Activated CD4-positive, alpha-beta memory T cell treated with anti-CD3 and anti-CD28 coated beads, Interleukin-2, amount 10 ng/mL, durations not matched to agents 7 days and 5 days (primary cell): ENCODE measurements at regions not wholly inside any gene's neighbourhood (a gene's known extent, or its start where the extent isn't known, plus 50 kb on each side); places are given as distances from the start of the nearest gene placed in this dataset.

ENCODE experiments used
- CTCF ChIA-PET: fragments of 350-600 bp; sonication (Branson Sonifier 250); formaldehyde crosslinking; loops from one replicate; lab custom pipeline; 2021; ENCODE audit warnings: antibody characterized with exemption, inconsistent platforms; lab: Charles Lee
- POLR2A ChIA-PET: fragments of 350-600 bp; sonication (Branson Sonifier 250); formaldehyde crosslinking; loops from one replicate; lab custom pipeline; 2021; ENCODE audit warnings: antibody characterized with exemption; lab: Charles Lee
- DNase-seq: peaks from one replicate; pipeline ENCODE4 v3.0.0-alpha.2; 2020
- H3K27ac Mint-ChIP-seq: one replicate; pipeline ENCODE4 v1.8.0; 2021; ENCODE audit warnings: mild to moderate bottlenecking, mixed read lengths
- H3K27me3 Mint-ChIP-seq: one replicate; pipeline ENCODE4 v1.8.0; 2021; ENCODE audit warnings: mixed read lengths
- H3K36me3 Mint-ChIP-seq: one replicate; pipeline ENCODE4 v1.8.0; 2021; ENCODE audit warnings: low read depth, mixed read lengths
- H3K4me1 Mint-ChIP-seq: one replicate; pipeline ENCODE4 v1.8.0; 2021; ENCODE audit warnings: mixed read lengths
- H3K4me3 Mint-ChIP-seq: one replicate; pipeline ENCODE4 v1.8.0; 2021; ENCODE audit warnings: mild to moderate bottlenecking, mixed read lengths
- H3K9me3 Mint-ChIP-seq: one replicate; pipeline ENCODE4 v1.8.0; 2021; ENCODE audit warnings: mixed read lengths

DNA sequence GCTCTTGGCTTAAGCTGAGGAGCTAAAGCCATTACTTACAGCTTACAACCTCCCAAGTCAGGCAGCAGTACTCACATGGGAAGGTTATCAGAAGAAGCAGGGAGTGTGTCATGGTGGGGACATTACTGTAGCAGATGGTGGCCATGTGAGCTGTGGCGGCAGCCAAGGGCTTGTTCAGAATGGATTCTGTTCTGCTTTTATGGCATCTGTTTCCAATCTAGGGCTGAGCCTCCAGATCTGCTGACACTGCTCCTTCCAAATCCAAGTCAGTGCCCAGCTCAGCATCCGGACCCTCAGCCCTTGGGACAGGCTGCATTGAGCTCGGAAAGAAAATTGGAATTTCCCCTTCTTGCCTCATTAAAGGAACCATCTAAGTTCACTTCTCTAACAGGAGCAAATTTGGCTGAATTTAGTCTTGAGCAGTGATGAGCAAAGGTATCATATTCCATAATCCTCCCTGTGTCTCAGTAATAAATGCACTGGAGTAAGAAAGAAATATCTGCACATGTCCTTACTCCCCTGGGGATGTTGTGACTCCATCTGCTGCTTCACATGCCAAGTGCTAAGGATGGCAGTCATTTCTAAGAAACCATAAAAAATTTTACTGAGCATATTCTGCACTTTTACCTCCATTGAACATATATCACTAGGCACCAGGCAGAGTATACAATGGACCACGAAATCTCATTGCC, 73.9 kb downstream of the KCTD12 start:
- POLR2A ChIA-PET = no interaction called here
- DNase-seq = no peak
- Mint-ChIP-seq H3K4me3 (no peak overlapping the region), H3K27ac (no peak overlapping the region), H3K9me3 (peaks cover 4% of the 10 kb centered on the region), H3K36me3 (no peaks in the 10 kb centered on the region), H3K27me3 (peaks cover 31% of the 10 kb centered on the region), H3K4me1 (no peaks in the 10 kb centered on the region)
- CTCF ChIA-PET = no interaction called here

DNA sequence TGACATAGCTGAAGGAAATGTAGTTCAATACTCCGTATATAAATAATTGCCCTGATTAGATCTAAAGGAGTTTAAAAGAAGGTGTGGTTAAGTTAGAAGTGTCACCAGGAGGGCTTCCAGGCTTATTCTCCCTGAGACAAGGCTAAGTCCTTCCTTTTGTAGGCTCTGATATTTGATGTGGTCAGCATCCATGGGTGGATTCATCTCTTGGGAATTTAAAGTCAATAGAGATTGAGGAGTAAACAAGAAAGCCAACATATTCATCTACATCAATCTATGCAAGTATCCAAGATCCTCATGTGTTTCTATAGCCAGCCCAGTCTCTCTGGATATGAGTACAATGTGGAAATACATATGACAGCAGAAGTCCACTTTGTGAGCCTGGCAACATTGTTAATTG, 76.8 kb downstream of the KCTD12 start:
- Mint-ChIP-seq H3K4me3 (no peak overlapping the region), H3K27me3 (peaks cover 17% of the 10 kb centered on the region), H3K4me1 (no peaks in the 10 kb centered on the region), H3K27ac (no peak overlapping the region), H3K9me3 (peaks cover 4% of the 10 kb centered on the region), H3K36me3 (no peaks in the 10 kb centered on the region)
- ChIA-PET POLR2A (no interaction called here), CTCF (no interaction called here)
- DNase-seq = no peak

DNA sequence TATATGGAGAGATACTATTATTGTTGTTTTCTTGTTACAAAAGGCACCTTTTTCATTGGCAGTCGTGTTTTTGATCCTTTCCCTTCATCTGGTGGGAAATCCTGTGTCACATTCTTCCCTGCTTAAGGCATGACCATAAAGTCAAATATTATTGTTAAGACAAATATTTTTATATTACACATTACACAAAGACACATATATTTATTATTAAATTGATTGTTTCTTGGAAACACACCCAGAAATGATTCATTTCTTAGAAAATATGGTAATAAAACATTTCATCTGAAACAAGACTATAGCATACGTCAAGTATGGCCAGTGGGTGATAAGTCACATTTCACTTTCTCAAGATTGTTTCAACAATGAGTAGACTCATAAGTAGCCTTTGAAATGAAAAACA, 77.3 kb downstream of the KCTD12 start:
- no peaks in the 10 kb centered on the region for H3K36me3 Mint-ChIP-seq
- ChIA-PET CTCF (no interaction called here), POLR2A (no interaction called here)
- H3K9me3 Mint-ChIP-seq = peaks cover 4% of the 10 kb centered on the region
- H3K27me3 Mint-ChIP-seq = peaks cover 17% of the 10 kb centered on the region
- no peak for DNase-seq
- H3K4me1 Mint-ChIP-seq = no peaks in the 10 kb centered on the region
- H3K27ac Mint-ChIP-seq = no peak overlapping the region
- H3K4me3 Mint-ChIP-seq = no peak overlapping the region

DNA sequence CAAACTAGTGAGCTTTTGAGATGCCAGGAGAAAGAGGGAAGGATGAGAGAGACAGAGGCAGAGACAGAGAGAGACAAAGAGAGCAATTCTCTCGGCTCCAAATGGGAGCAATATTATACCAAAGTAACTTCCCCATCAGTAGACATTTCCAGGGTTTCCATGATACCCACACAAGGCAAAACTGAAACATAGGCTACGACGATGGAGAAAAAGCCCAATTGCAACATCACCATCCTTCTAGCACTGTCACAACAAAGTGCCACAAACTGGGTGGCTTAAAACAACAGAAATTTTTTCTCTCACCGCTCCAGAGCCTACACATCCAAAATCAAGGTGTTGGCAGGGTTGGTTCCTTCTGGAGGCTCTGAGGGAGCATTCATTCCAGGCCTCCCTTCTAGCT, 81.4 kb downstream of the KCTD12 start:
- Mint-ChIP-seq H3K9me3 (no peaks in the 10 kb centered on the region), H3K4me1 (no peaks in the 10 kb centered on the region), H3K27ac (no peak overlapping the region), H3K4me3 (no peak overlapping the region), H3K27me3 (peaks cover 4% of the 10 kb centered on the region), H3K36me3 (no peaks in the 10 kb centered on the region)
- no peak for DNase-seq
- ChIA-PET CTCF (no interaction called here), POLR2A (no interaction called here)

DNA sequence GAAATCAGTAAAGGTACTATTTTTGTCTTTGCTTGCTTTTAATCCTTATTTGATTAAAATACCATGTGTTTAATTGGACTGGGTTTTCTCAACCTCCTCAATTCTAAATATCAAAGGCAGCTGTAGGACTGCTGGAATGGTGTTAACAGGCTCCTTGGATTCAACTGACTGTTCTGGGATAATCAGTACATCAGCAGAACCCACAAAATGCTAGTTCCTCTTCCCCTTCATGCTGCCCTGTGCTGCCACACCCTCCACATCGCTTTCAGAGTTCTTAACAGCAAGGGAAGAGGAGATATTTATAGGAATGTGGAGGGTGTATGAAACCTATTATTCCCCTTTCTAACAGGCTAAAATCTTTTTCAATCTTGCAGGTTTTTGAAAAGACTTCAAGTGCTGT, 82.4 kb downstream of the KCTD12 start:
- Mint-ChIP-seq H3K9me3 (no peaks in the 10 kb centered on the region), H3K4me3 (no peak overlapping the region), H3K27me3 (peaks cover 3% of the 10 kb centered on the region), H3K27ac (no peak overlapping the region), H3K4me1 (no peaks in the 10 kb centered on the region), H3K36me3 (no peaks in the 10 kb centered on the region)
- CTCF ChIA-PET = no interaction called here
- DNase-seq = no peak
- POLR2A ChIA-PET = no interaction called here

DNA sequence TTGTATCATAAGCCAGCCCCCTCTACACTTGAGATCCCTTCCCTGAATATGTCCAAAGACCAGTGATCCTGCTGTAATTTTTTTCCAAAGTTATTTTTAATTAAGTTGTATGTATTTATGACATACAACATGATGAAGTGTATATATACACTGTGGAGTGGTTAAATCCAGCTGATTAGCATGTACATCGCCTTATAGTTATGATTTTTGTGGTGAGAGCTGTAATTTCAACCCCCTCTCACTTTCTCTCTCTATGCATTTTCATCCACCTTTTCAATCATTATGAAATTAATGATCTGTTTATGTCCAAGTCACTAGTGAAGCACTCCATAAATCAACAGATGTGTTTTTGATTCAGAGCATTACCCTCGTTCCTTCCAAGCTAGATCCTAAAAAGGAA, 85.3 kb downstream of the KCTD12 start:
- DNase-seq = no peak
- no peaks in the 10 kb centered on the region for H3K9me3 Mint-ChIP-seq
- POLR2A ChIA-PET = no interaction called here
- H3K27ac Mint-ChIP-seq = no peak overlapping the region
- no peaks in the 10 kb centered on the region for H3K4me1 Mint-ChIP-seq
- H3K4me3 Mint-ChIP-seq = no peak overlapping the region
- no peaks in the 10 kb centered on the region for H3K27me3 Mint-ChIP-seq
- CTCF ChIA-PET = no interaction called here
- H3K36me3 Mint-ChIP-seq = no peaks in the 10 kb centered on the region

DNA sequence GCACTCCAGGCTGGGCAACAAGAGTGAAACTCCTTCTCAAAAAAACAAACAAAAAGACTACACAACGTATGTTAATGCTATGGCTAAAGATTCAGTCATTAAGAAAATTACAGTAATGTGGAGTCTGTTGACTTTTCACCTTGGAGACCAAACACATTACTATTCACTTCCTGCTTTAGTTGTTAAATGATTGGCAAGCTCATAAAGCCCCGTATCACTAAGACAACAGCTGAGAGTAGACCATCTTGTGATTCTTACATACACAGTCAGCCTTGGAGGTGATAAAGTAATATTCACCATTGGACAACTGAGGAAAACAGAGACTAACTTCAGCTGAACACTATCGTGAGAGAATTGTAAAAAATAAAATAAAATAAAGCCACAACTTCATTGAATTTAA, 86.5 kb downstream of the KCTD12 start:
- DNase-seq = no peak
- CTCF ChIA-PET = no interaction called here

DNA sequence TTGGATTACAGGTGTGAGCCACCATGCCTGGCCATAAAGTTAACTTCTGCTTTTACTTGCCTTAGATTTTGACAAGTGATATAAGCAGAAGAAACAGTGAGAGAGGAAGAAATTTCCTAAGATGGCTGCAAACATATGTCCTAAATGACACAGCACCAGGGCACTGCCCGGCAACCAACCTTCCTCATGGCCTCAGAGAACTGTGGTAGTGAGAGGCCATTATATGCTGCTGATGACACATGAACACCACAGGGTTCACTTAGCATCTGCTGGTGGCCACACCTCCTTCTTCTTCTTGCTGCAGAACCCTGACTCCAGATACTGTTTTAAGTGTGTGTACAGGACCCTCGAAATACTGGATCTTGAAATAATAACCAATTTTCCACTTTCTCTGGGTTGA, 88.2 kb downstream of the KCTD12 start:
- CTCF ChIA-PET = no interaction called here
- no peak for DNase-seq
- H3K27me3 Mint-ChIP-seq = peaks cover 2% of the 10 kb centered on the region
- H3K9me3 Mint-ChIP-seq = no peaks in the 10 kb centered on the region
- H3K27ac Mint-ChIP-seq = no peak overlapping the region
- no peak overlapping the region for H3K4me3 Mint-ChIP-seq
- H3K36me3 Mint-ChIP-seq = no peaks in the 10 kb centered on the region
- POLR2A ChIA-PET = no interaction called here
- no peaks in the 10 kb centered on the region for H3K4me1 Mint-ChIP-seq

More for the DNA sequence above, 86.5 kb downstream of the KCTD12 start:
- H3K27ac Mint-ChIP-seq = no peak overlapping the region
- no peaks in the 10 kb centered on the region for H3K9me3 Mint-ChIP-seq
- H3K4me3 Mint-ChIP-seq = no peak overlapping the region
- POLR2A ChIA-PET = no interaction called here
- H3K4me1 Mint-ChIP-seq = no peaks in the 10 kb centered on the region
- peaks cover 2% of the 10 kb centered on the region for H3K27me3 Mint-ChIP-seq
- no peaks in the 10 kb centered on the region for H3K36me3 Mint-ChIP-seq

DNA sequence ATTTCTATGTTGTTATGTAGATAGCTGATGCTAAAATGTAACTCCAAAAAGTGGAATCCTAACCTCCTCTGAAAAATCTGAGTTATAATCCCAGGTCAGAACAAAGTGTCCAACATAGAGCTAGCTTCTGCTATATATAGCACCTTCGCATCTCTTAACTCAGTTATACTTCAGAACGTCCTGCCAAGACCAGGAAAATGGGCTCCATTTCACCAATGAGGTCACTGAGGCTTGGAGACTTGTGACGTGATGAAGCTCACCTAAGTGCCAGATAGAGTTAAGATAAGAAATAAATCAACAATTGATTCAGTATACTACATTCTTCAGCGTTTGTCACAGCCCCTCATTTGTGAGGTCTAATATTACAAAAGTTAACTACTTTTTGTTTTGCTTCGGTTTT, 88.8 kb downstream of the KCTD12 start:
- H3K4me1 Mint-ChIP-seq = no peaks in the 10 kb centered on the region
- no peak overlapping the region for H3K4me3 Mint-ChIP-seq
- ChIA-PET CTCF (interaction anchor here (0.7 kb wide), 1 partner anchor 532 kb away, joined by 3 read pairs; no protein-coding TSS in a partner anchor), POLR2A (no interaction called here)
- no peaks in the 10 kb centered on the region for H3K9me3 Mint-ChIP-seq
- H3K27me3 Mint-ChIP-seq = peaks cover 2% of the 10 kb centered on the region
- H3K27ac Mint-ChIP-seq = no peak overlapping the region
- H3K36me3 Mint-ChIP-seq = no peaks in the 10 kb centered on the region
- no peak for DNase-seq

DNA sequence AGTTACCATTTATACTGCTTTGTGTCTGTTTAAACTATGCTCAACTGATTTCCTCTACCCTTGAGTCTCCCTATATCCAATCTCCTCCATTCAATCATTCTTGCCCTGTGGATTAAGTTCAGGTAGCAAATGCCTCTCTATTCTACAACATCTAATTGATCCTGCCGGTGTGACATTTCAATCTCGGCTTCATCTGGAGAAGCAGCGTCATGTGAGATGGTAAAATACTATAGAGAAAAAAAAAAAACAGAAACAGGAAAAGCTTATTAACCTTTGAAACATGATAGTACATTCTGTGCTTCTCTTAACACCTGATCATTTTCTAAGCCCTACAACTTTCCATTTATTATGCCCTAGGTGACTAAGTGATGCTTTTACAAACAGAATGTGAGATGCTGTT, 89.4 kb downstream of the KCTD12 start:
- no peaks in the 10 kb centered on the region for H3K9me3 Mint-ChIP-seq
- no peaks in the 10 kb centered on the region for H3K4me1 Mint-ChIP-seq
- ChIA-PET POLR2A (no interaction called here), CTCF (interaction anchor here (0.7 kb wide), 1 partner anchor 531 kb away, joined by 3 read pairs; no protein-coding TSS in a partner anchor)
- DNase-seq = no peak
- H3K36me3 Mint-ChIP-seq = no peaks in the 10 kb centered on the region
- peaks cover 2% of the 10 kb centered on the region for H3K27me3 Mint-ChIP-seq
- no peak overlapping the region for H3K4me3 Mint-ChIP-seq
- H3K27ac Mint-ChIP-seq = no peak overlapping the region

DNA sequence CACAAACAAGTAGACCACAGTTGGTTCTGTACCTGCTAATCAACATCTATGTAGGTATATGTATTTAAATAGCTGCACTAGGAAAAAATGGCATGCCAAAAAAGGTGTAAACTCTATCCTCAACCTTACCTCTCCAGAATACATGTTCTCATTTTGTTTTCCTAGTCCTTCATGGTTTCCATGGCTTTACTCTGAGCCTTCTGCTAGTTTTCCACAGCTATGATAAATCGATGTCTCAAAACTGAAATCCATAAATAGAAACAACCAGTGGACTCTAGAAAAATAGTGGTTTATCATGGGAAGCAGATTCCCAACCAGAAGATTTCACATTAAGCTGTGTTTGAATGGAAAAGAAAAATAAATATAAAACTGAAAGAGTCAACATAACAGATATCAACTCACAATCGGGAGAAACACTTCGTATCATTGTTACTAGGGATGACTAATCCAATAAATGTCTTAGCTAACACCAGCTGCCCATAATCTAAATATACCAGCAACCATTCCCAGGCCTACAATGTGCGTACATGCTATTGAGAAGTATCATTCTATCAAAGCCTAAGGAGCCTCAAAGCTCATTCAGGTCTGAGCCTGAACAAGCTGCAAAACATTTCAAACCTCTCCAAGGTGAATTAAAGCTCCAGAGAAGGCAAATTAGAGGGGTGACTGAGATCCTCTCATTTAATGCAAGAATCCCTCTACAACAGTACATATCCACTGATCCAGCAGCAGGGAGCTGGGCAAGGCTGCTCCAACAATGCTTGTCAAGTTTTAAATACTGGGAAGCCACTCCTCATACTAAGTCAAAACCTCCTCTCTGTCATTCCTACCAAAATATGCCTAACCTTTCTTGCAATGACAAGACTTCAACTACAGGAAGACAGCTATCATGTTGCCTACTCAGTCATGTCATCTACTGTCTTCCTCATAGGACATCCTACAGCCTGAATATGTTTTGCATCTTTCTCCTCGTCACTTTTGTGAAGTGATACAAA, 90.2 kb downstream of the KCTD12 start:
- ChIA-PET POLR2A (no interaction called here), CTCF (no interaction called here)
- no peak for DNase-seq
- H3K4me1 Mint-ChIP-seq = no peaks in the 10 kb centered on the region
- H3K36me3 Mint-ChIP-seq = no peaks in the 10 kb centered on the region
- no peaks in the 10 kb centered on the region for H3K9me3 Mint-ChIP-seq
- no peak overlapping the region for H3K4me3 Mint-ChIP-seq
- H3K27ac Mint-ChIP-seq = no peak overlapping the region
- peaks cover 2% of the 10 kb centered on the region for H3K27me3 Mint-ChIP-seq

DNA sequence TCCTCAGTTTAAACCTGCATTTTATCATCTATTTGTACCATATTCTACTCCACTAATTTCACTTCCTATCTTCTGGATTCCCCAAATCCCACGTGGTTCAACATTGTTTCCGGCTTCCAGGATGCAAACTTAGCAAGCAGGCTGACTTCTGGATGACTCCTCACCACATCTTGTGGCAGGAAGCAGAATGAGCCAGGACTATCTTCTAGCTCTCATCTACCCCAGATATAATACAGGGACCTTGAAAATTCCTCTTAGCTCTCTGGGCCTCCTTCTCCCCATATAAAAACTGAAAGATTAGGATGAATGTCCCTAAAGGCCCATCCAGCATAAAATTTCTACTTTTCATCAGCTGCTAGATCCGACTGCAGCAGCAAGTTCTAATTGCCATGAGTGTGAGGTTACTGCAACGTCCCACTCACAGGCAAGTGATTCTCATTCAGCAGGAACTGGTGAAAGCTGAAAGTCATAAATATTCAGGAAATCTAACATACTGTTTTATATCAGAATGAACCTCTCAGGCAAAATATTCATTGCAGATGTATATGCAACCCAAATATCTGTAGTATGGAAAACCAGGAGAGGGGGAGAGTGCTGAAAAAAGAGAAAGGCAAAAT, 93.4 kb downstream of the KCTD12 start:
- no peak for DNase-seq
- H3K36me3 Mint-ChIP-seq = no peaks in the 10 kb centered on the region
- POLR2A ChIA-PET = no interaction called here
- no peaks in the 10 kb centered on the region for H3K4me1 Mint-ChIP-seq
- no peaks in the 10 kb centered on the region for H3K9me3 Mint-ChIP-seq
- CTCF ChIA-PET = no interaction called here
- no peak overlapping the region for H3K27ac Mint-ChIP-seq
- peaks cover 2% of the 10 kb centered on the region for H3K27me3 Mint-ChIP-seq
- no peak overlapping the region for H3K4me3 Mint-ChIP-seq
